Cardiac fibroblast (primary cell): ENCODE measurements at regions not wholly inside any gene's neighbourhood (a gene's known extent, or its start where the extent isn't known, plus 50 kb on each side); places are given as distances from the start of the nearest gene placed in this dataset.
"Not testable (repeated sequence)": the region's sequence is repeated elsewhere in the genome, so short reads cannot be mapped to it uniquely, and the experiment has no call there.

ENCODE experiments used
- DNase-seq, 2 donors: peaks; one replicate each; pipeline versions ENCODE4 v3.0.0 to v3.0.0-alpha.2; 2010; ENCODE audit warnings: low read depth in 2 of 2
- H3K4me3 ChIP-seq, 2 donors: replicated peaks in 1 of 2; 1 replicate in 1 of 2; 2 replicates in 1 of 2; pipeline ENCODE4 v1.5.1; 2011; ENCODE audit warnings: low read depth in 2 of 2, low read length in 2 of 2, mild to moderate bottlenecking in 2 of 2, moderate library complexity in 1 of 2
- TF ChIP-seq, protein P1 (sequence below): IDR thresholded peaks from one replicate; pipeline ENCODE4 v1.5.1; 2011; ENCODE audit warnings: low read depth, mild to moderate bottlenecking, low read length, inconsistent platforms

DNA sequence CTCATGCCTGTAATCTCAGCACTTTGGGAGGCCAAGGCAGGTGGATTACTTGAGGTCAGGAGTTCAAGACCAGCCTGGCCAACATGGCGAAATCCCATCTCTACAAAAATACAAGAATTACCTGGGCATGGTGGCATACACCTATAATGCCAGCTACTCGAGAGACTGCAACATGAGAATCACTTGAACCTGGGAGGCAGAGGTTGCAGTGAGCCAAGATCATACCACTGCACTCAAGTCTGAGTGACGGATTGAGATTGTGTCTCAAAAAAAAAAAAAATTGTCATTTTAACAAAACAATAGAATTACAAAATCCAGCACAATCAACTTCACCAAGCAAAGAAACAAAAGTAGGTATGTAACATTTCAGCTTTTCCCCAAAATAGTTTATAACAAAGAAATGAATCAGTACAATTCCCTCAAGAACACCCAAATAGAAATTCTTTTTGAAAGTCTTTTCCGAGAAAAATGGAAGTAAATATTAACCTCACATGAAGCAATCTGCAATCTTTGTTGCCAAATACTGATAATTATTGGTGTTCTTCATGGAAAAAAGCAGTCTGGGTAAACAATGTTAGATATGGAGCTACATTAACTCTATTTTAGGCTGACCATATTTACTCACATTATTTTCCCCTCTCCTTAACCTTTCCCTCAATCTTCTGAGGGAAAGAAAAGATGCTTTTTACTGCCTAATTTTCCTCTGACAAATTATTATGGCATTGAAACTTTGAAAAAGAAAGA, 165.9 kb upstream of the ATF7IP start:
- TF ChIP-seq, protein P1, sequence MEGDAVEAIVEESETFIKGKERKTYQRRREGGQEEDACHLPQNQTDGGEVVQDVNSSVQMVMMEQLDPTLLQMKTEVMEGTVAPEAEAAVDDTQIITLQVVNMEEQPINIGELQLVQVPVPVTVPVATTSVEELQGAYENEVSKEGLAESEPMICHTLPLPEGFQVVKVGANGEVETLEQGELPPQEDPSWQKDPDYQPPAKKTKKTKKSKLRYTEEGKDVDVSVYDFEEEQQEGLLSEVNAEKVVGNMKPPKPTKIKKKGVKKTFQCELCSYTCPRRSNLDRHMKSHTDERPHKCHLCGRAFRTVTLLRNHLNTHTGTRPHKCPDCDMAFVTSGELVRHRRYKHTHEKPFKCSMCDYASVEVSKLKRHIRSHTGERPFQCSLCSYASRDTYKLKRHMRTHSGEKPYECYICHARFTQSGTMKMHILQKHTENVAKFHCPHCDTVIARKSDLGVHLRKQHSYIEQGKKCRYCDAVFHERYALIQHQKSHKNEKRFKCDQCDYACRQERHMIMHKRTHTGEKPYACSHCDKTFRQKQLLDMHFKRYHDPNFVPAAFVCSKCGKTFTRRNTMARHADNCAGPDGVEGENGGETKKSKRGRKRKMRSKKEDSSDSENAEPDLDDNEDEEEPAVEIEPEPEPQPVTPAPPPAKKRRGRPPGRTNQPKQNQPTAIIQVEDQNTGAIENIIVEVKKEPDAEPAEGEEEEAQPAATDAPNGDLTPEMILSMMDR: no peak
- no peak overlapping the region for H3K4me3 ChIP-seq
- DNase-seq: no peak

DNA sequence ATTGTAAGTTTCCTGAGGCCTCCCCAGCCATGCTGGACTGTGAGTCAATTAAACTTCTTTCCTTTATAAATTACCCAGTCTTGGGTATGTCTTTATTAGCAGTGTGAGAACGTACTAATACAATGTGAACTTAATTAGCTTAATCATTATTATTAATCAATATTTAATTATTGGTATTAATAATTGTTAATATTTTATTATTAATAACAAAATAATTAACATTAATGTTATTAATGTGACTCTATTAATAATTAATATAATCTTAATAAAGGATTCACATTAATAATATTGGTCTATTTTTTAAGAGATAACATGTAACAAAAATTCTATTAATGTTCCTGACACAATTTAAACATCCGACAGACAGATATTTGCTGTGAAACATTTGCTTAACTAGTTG, 164.9 kb upstream of the ATF7IP start:
- no peak overlapping the region for H3K4me3 ChIP-seq
- no peak for DNase-seq
- TF ChIP-seq, protein P1: no peak

DNA sequence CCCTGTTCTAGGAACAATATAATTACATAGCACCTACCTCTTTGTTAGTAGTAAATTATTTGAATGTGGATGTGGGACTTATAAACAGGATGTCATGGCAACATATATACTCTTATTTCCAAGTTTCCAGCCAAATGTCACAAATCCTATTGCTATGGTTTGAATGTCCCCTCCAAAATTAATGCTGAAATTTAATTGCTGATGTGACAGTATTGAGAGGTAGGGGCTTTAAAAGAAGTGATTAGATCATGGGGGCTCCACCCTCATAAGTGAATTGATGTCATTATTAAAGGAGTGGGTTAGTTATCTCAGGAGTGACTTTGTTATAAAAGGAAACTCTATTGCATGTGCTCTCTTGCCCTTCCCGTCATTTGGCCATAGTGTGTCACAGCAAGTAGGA, 164.2 kb upstream of the ATF7IP start:
- DNase-seq: no peak
- TF ChIP-seq, protein P1: no peak
- H3K4me3 ChIP-seq: no peak overlapping the region

DNA sequence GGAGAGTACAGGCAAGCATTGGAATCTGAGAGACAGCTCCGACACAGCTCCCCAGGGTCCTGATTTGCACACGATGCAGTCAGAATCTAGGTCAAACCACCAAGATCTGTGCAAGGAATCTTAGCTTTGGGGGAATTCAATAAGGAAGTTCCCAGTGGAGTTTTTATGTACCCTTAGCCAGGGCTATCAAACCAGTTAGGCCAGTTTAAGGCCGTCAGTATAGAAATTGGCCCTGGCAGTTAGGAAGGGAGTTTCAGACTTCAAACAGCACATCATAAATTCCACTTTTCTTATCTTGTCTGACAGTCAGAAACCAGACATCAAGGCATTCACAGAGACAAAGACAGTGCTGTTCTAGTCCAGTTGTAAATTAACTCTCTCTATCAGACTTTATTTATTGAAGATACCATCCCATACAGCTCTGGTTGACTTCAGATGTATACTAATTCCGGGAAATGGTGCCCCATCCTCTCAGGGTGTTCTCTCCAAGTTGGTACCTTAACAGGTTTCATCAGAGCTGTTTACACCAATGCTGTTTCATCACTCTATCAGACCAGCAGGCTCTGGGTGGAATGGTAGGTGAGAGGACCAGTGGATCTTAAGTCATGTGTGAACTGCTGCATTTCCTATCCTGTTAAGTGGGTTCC, 157.5 kb upstream of the ATF7IP start:
- H3K4me3 ChIP-seq: no peak overlapping the region
- DNase-seq: no peak
- TF ChIP-seq, protein P1: no peak

DNA sequence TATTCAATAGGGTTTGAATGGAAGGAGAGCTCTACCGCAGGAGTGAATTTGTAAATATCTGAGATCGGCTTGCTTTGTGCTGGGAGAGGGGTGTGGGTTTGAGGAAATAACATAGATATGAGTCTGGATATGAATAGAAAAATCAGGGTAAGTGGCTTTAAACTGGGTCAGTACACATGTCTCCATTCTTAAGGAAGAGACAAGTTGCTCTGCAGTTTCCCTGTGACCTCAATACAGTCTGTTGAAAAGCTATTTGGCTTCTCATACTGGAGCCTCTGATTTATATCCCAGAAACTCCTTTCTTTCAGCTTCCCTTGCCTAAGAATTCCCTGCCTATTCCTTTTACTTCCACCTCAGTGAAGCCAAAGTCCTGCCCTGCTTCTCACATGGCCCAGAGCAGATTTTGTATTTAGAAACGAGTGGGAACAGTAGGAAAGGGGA, 153.5 kb upstream of the ATF7IP start:
- TF ChIP-seq, protein P1: no peak
- no peak overlapping the region for H3K4me3 ChIP-seq
- no peak for DNase-seq

DNA sequence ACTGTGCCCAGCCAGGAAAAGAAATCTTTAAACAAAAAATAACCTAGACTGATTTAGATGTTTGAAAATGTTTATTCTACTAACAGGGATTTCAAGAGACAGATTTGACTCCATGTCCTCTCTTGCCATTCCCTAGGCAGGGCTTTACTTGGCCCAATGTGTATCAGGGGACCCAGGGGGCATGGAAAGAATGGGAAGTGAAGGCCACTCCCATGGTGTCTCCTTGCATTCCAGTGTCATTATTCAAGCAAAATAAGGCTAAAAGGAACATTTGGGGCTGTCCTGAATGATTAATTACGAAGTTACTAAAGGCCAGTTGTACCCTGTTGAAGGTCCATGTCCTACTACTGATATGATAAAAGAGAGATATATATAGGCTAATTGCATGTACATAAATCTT, 151.9 kb upstream of the ATF7IP start:
- H3K4me3 ChIP-seq: no peak overlapping the region
- TF ChIP-seq, protein P1: no peak
- no peak for DNase-seq

DNA sequence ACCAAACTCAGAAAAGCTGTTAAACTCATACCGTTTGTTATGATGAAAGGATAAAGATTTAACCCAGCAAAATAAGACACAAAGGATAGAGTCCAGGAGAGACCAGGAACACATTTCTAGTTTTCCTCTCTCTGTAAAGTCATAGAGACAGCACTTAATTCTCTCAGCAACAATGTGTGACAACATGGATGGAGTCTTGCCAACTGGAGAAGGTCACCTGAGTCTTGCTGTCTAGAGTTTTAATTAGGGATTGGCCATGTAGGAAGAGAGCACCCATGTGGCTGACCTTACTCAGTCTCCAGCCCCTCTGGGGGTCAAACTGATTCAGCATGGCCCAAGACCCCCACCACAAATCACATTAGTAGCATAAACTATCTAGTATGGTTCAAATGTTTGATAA, 151.0 kb upstream of the ATF7IP start:
- no peak for DNase-seq
- TF ChIP-seq, protein P1: no peak
- H3K4me3 ChIP-seq: no peak overlapping the region

DNA sequence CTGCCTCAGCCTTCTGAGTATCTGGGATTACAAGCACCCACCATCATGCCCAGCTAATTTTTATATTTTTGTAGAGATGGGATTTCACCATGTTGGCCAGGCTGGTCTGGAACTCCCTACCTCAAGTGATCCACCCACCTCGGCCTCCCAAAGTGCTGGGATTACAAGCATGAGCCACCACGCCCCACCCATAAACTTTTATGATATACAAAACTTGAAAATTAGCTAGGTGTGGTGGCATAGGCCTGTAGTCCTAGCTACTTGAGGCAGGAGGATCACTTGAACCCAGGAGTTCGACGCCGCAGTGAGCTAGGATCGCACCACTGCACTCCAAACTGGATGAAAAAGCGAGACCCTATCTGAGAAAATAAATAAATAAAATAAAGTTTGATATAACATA, 149.5 kb upstream of the ATF7IP start:
- not testable (repeated sequence) for DNase-seq, H3K4me3 ChIP-seq
